A549 (cell line): ENCODE measurements at regions not wholly inside any gene's neighbourhood (a gene's known extent, or its start where the extent isn't known, plus 50 kb on each side); places are given as distances from the start of the nearest gene placed in this dataset.
A peak's percentile ranks its signal among the peaks of the same experiment; 100 is the strongest.

Experiments used
- CEBPB ChIP-seq, 2 experiments: fragments of >200 bp in 1 of 2; sonication (Bioruptor Twin) in 1 of 2; formaldehyde crosslinking in 1 of 2; IDR thresholded peaks; 2 replicates each; pipeline ENCODE4 v1.6.1; 2012 to 2016
- POLR2A ChIP-seq: IDR thresholded peaks from 2 replicates; pipeline ENCODE4 v1.6.1; 2012; ENCODE audit warnings: mild to moderate bottlenecking, low read length
- RAD21 ChIP-seq, 2 experiments: fragments of >200 bp in 1 of 2; sonication (Bioruptor Twin) in 1 of 2; formaldehyde crosslinking in 1 of 2; IDR thresholded peaks in 1 of 2; conservative IDR thresholded peaks in 1 of 2; 2 replicates in 1 of 2; 3 replicates in 1 of 2; pipeline ENCODE4 v1.6.1; 2012 to 2018; ENCODE audit warnings: inconsistent platforms in 1 of 2

GRCh38 chr17:15882058-15882720, 62.7 kb upstream of the ADORA2B start:
- TF ChIP-seq CEBPB (IDR thresholded peaks at IDR 0.05) (no peak), RAD21 (conservative IDR thresholded peaks at IDR 0.05 in 1 of 2, IDR thresholded peaks at IDR 0.05 in 1 of 2) (peak in 1 of 2 experiments; percentile 27; a peak in 1 of 5 replicates), POLR2A (no peak)
